ENCODE measurements at regions not wholly inside any gene's neighbourhood (a gene's known extent, or its start where the extent isn't known, plus 50 kb on each side); places are given as distances from the start of the nearest gene placed in this dataset.

- Histone ChIP-seq H3K9ac (ENCODE audit: low read length) (no peak overlapping the region), H3K9me2 (ENCODE audit: insufficient read depth) (no peaks in the 10 kb centered on the region), H3K4me1 (ENCODE audit: control insufficient read depth in 1 of 2, insufficient read depth in 2 of 2, low read length in 2 of 2) (peaks cover 0 to 7% of the 10 kb centered on the region in 2 experiments; a peak in 1 of 4 replicates), H2AFZ (ENCODE audit: low read depth, low read length, poor library complexity, severe bottlenecking) (no peak overlapping the region), H3K4me3 (replicated peaks in 1 of 2; ENCODE audit: low read depth in 1 of 2, low read length in 2 of 2) (no peak overlapping the region), H3K36me3 (ENCODE audit: control insufficient read depth in 1 of 2, insufficient read depth in 2 of 2, low read length in 2 of 2) (no peaks in the 10 kb centered on the region), H3K9me3 (ENCODE audit: control insufficient read depth in 1 of 2, insufficient read depth in 1 of 2, low read depth in 1 of 2, low read length in 2 of 2) (no peaks in the 10 kb centered on the region), H3K27me3 (ENCODE audit: insufficient read depth, low read length) (no peaks in the 10 kb centered on the region), H3K4me2 (ENCODE audit: low read length) (no peak overlapping the region), H3K79me2 (ENCODE audit: insufficient read depth, low read length) (no peaks in the 10 kb centered on the region), H4K20me1 (ENCODE audit: insufficient read depth) (no peaks in the 10 kb centered on the region), H3K27ac (ENCODE audit: low read depth, low read length) (no peak overlapping the region)
- TF ChIP-seq JUND (IDR thresholded peaks at IDR 0.05) (no peak), CBX3 (IDR thresholded peaks at IDR 0.05; ENCODE audit: low read depth) (no peak)
- BruUV-seq (replicated peaks) = no TSS peak
- ATAC-seq (no peak), DNase-seq (ENCODE audit: low read depth, low spot score) (no peak)
- intact Hi-C loops (cut with micrococcal nuclease) = no loop called here
- CTCF ChIA-PET = no interaction called here
- RAD21 ChIA-PET (ENCODE audit: low non-redundant PET in 1 of 2, low total read pairs in 2 of 2, uncharacterized antibody in 2 of 2, unreplicated experiment in 2 of 2) = no interaction called here
- POLR2A ChIA-PET = no interaction called here
Measured at GRCh38 chr6:112695001-112695400, 347.9 kb downstream of the RFPL4B start.

DNA sequence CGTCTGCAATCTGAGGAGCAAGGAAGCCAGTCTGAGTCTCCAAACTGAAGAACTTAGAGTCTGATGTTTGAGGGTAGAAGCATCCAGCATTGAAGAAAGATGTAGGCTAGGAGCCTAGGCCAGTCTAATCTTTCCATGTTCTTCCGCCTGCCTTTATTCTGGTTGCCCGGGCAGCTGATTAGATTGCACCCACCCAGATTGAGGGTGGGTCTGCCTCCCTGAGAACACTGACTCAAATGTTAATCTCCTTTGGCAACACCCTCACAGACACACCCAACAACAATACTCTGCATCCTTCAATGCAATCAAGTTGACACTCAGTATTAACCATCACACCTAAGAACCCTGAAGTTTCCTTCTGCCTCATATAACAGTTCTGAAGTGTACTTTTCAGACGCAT is 350.1 kb downstream of the RFPL4B start:
- no peak overlapping the region for H3K4me3 ChIP-seq (replicated peaks in 1 of 2; ENCODE audit: low read depth in 1 of 2, low read length in 2 of 2)
- no peak overlapping the region for H2AFZ ChIP-seq (ENCODE audit: low read depth, low read length, poor library complexity, severe bottlenecking)
- no peaks in the 10 kb centered on the region for H3K79me2 ChIP-seq (ENCODE audit: insufficient read depth, low read length)
- no peaks in the 10 kb centered on the region for H3K9me3 ChIP-seq (ENCODE audit: control insufficient read depth in 1 of 2, insufficient read depth in 1 of 2, low read depth in 1 of 2, low read length in 2 of 2)
- no peaks in the 10 kb centered on the region for H3K9me2 ChIP-seq (ENCODE audit: insufficient read depth)
- H3K4me2 ChIP-seq (ENCODE audit: low read length) = no peak overlapping the region
- no peaks in the 10 kb centered on the region for H3K4me1 ChIP-seq (ENCODE audit: control insufficient read depth in 1 of 2, insufficient read depth in 2 of 2, low read length in 2 of 2)
- H3K36me3 ChIP-seq (ENCODE audit: control insufficient read depth in 1 of 2, insufficient read depth in 2 of 2, low read length in 2 of 2) = no peaks in the 10 kb centered on the region
- no peak for TF ChIP-seq TCF7L2 (IDR thresholded peaks at IDR 0.05; ENCODE audit: borderline replicate concordance, extremely low read depth, insufficient read depth, insufficient read length)
- no peak for TF ChIP-seq EZH2phosphoT487 (IDR thresholded peaks at IDR 0.05; ENCODE audit: borderline replicate concordance)
- no peak for TF ChIP-seq EZH2 (IDR thresholded peaks at IDR 0.05)
- H3K27ac ChIP-seq (ENCODE audit: low read depth, low read length) = no peak overlapping the region
- no peak overlapping the region for H3K9ac ChIP-seq (ENCODE audit: low read length)
- BruUV-seq (replicated peaks) = no TSS peak
- ATAC-seq = no peak
- no peak for DNase-seq (ENCODE audit: low read depth, low spot score)
- H3K27me3 ChIP-seq (ENCODE audit: insufficient read depth, low read length) = no peaks in the 10 kb centered on the region
- ChIA-PET POLR2A (no interaction called here), CTCF (no interaction called here), RAD21 (ENCODE audit: low non-redundant PET in 1 of 2, low total read pairs in 2 of 2, uncharacterized antibody in 2 of 2, unreplicated experiment in 2 of 2) (interaction anchor here in 1 of 2 experiments (0.6 kb wide), 1 partner anchor 1104 kb away, joined by 4 read pairs; no protein-coding TSS in a partner anchor)
- intact Hi-C loops (cut with micrococcal nuclease) = no loop called here
- no peaks in the 10 kb centered on the region for H4K20me1 ChIP-seq (ENCODE audit: insufficient read depth)
